HEK293 (cell line): ENCODE measurements at regions not wholly inside any gene's neighbourhood (a gene's known extent, or its start where the extent isn't known, plus 50 kb on each side); places are given as distances from the start of the nearest gene placed in this dataset.

ENCODE experiments used
- CTCF ChIA-PET: fragments of 350-600 bp; formaldehyde crosslinking; extraction: SDS; loops from one replicate; lab custom pipeline; 2021; ENCODE audit warnings: antibody characterized with exemption; lab: Yijun Ruan, JAX
- POLR2A ChIA-PET: fragments of 300-600 bp; formaldehyde crosslinking; extraction: SDS; loops from one replicate; lab custom pipeline; 2020; ENCODE audit warnings: antibody characterized with exemption, inconsistent platforms; lab: Yijun Ruan, JAX
- H3K27ac ChIP-seq: fragments of 200-500 bp; sonication (Bioruptor generic); 2 replicates; pipeline ENCODE4 v1.5.1; 2014; ENCODE audit warnings: low read depth, low read length, control low read depth, inconsistent platforms; ENCODE audit errors: extremely low read depth
- H3K36me3 ChIP-seq, 2 experiments: fragments of 200-500 bp in 1 of 2; sonication (Bioruptor generic) in 1 of 2; 1 replicate in 1 of 2; 2 replicates in 1 of 2; pipeline ENCODE4 v1.5.1; 2014 to 2017; ENCODE audit warnings: inconsistent platforms in 2 of 2, low read length in 2 of 2; ENCODE audit not compliant: control insufficient read depth in 2 of 2, insufficient read depth in 1 of 2
- H3K4me1 ChIP-seq: fragments of 200-500 bp; sonication (Bioruptor generic); 2 replicates; pipeline ENCODE4 v1.5.1; 2014; ENCODE audit warnings: mild to moderate bottlenecking, low read length, inconsistent platforms; ENCODE audit not compliant: control insufficient read depth, insufficient read depth
- H3K4me3 ChIP-seq: 2 replicates; pipeline ENCODE4 v1.5.1; 2011; ENCODE audit warnings: low read depth, mild to moderate bottlenecking, control low read depth, low read length, moderate library complexity
- H3K9me3 ChIP-seq: fragments of 200-500 bp; sonication (Bioruptor generic); 2 replicates; pipeline ENCODE4 v1.5.1; 2014; ENCODE audit warnings: low read depth, low read length, inconsistent platforms; ENCODE audit not compliant: control insufficient read depth, insufficient read depth
- KLF10 ChIP-seq: fragments of 450-650 bp; IDR thresholded peaks from 2 replicates; pipeline ENCODE4 v1.5.1; 2018; ENCODE audit warnings: missing biosample characterization, mild to moderate bottlenecking, missing genetic modification characterization
- MEIS1 ChIP-seq: sonication (generic); formaldehyde crosslinking; IDR thresholded peaks from 2 replicates; pipeline ENCODE4 v1.8.1; 2022; ENCODE audit warnings: missing genetic modification reagents, mild to moderate bottlenecking, borderline replicate concordance
- ZBTB10 ChIP-seq: fragments of 450-650 bp; formaldehyde crosslinking; IDR thresholded peaks from 2 replicates; pipeline ENCODE4 v1.5.1; 2016; ENCODE audit warnings: missing biosample characterization, missing genetic modification characterization
- ZBTB26 ChIP-seq: fragments of 450-650 bp; formaldehyde crosslinking; optimal IDR thresholded peaks from 2 replicates; pipeline ENCODE3; 2016; ENCODE audit warnings: missing biosample characterization, mild to moderate bottlenecking, missing genetic modification characterization
- ZBTB48 ChIP-seq: fragments of 450-650 bp; formaldehyde crosslinking; IDR thresholded peaks from 2 replicates; pipeline ENCODE4 v1.5.1; 2016; ENCODE audit warnings: missing biosample characterization, missing genetic modification characterization
- ZNF10 ChIP-seq: fragments of 450-650 bp; formaldehyde crosslinking; IDR thresholded peaks from 2 replicates; pipeline ENCODE4 v1.5.1; 2017; ENCODE audit warnings: missing biosample characterization, missing genetic modification characterization
- ZNF114 ChIP-seq: fragments of 450-650 bp; formaldehyde crosslinking; IDR thresholded peaks from 2 replicates; pipeline ENCODE4 v1.5.0; 2017; ENCODE audit warnings: missing biosample characterization, missing genetic modification characterization
- ZNF133 ChIP-seq: fragments of 450-650 bp; formaldehyde crosslinking; IDR thresholded peaks from 2 replicates; pipeline ENCODE4 v1.5.1; 2016; ENCODE audit warnings: missing biosample characterization, missing genetic modification characterization
- ZNF19 ChIP-seq: fragments of 450-650 bp; formaldehyde crosslinking; IDR thresholded peaks from 2 replicates; pipeline ENCODE4; 2016; ENCODE audit warnings: missing biosample characterization, missing genetic modification characterization, low read depth
- ZNF24 ChIP-seq: fragments of 450-650 bp; formaldehyde crosslinking; IDR thresholded peaks from 2 replicates; pipeline ENCODE4 v1.5.1; 2016; ENCODE audit warnings: missing biosample characterization, missing genetic modification characterization
- ZNF311 ChIP-seq: fragments of 450-650 bp; formaldehyde crosslinking; IDR thresholded peaks from 2 replicates; pipeline ENCODE4 v1.5.1; 2017; ENCODE audit warnings: missing biosample characterization, missing genetic modification characterization, borderline replicate concordance
- ZNF341 ChIP-seq: fragments of 450-650 bp; formaldehyde crosslinking; IDR thresholded peaks from 2 replicates; pipeline ENCODE4; 2016; ENCODE audit warnings: low read depth, missing biosample characterization, missing genetic modification characterization
- ZNF501 ChIP-seq: fragments of 450-650 bp; formaldehyde crosslinking; IDR thresholded peaks from 2 replicates; pipeline ENCODE4 v1.5.1; 2016; ENCODE audit warnings: missing biosample characterization, missing genetic modification characterization
- ZNF560 ChIP-seq: fragments of 450-650 bp; formaldehyde crosslinking; IDR thresholded peaks from 2 replicates; pipeline ENCODE4 v1.5.1; 2017; ENCODE audit warnings: missing biosample characterization, missing genetic modification characterization, borderline replicate concordance
- ZNF670 ChIP-seq: fragments of 450-650 bp; formaldehyde crosslinking; IDR thresholded peaks from 2 replicates; pipeline ENCODE4 v1.5.1; 2016; ENCODE audit warnings: missing biosample characterization, missing genetic modification characterization, low read depth
- ZNF76 ChIP-seq: fragments of 450-650 bp; formaldehyde crosslinking; IDR thresholded peaks from 2 replicates; pipeline ENCODE4; 2016; ENCODE audit warnings: low read depth, missing biosample characterization, missing genetic modification characterization, borderline replicate concordance
- TF ChIP-seq, protein P1 (sequence below): fragments of 450-650 bp; formaldehyde crosslinking; conservative IDR thresholded peaks from 2 replicates; pipeline ENCODE4 v1.5.1; 2016; ENCODE audit warnings: low read depth, missing biosample characterization, missing genetic modification characterization
- TF ChIP-seq, protein P2 (sequence below): fragments of 450-650 bp; formaldehyde crosslinking; IDR thresholded peaks from 2 replicates; pipeline ENCODE4 v1.5.1; 2016; ENCODE audit warnings: missing biosample characterization, missing genetic modification characterization
- TF ChIP-seq, protein P3 (sequence below): fragments of 450-650 bp; formaldehyde crosslinking; IDR thresholded peaks from 2 replicates; pipeline ENCODE4 v1.5.1; 2016; ENCODE audit warnings: missing biosample characterization, missing genetic modification characterization, borderline replicate concordance
- TF ChIP-seq, protein P4 (sequence below): fragments of 450-650 bp; formaldehyde crosslinking; IDR thresholded peaks from 2 replicates; pipeline ENCODE4 v1.5.1; 2016; ENCODE audit warnings: missing biosample characterization, missing genetic modification characterization

- TF ChIP-seq, protein P1, sequence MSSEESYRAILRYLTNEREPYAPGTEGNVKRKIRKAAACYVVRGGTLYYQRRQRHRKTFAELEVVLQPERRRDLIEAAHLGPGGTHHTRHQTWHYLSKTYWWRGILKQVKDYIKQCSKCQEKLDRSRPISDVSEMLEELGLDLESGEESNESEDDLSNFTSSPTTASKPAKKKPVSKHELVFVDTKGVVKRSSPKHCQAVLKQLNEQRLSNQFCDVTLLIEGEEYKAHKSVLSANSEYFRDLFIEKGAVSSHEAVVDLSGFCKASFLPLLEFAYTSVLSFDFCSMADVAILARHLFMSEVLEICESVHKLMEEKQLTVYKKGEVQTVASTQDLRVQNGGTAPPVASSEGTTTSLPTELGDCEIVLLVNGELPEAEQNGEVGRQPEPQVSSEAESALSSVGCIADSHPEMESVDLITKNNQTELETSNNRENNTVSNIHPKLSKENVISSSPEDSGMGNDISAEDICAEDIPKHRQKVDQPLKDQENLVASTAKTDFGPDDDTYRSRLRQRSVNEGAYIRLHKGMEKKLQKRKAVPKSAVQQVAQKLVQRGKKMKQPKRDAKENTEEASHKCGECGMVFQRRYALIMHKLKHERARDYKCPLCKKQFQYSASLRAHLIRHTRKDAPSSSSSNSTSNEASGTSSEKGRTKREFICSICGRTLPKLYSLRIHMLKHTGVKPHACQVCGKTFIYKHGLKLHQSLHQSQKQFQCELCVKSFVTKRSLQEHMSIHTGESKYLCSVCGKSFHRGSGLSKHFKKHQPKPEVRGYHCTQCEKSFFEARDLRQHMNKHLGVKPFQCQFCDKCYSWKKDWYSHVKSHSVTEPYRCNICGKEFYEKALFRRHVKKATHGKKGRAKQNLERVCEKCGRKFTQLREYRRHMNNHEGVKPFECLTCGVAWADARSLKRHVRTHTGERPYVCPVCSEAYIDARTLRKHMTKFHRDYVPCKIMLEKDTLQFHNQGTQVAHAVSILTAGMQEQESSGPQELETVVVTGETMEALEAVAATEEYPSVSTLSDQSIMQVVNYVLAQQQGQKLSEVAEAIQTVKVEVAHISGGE (tag by site-specific recombination): no peak
- TF ChIP-seq ZNF19: no peak
- TF ChIP-seq, protein P2, sequence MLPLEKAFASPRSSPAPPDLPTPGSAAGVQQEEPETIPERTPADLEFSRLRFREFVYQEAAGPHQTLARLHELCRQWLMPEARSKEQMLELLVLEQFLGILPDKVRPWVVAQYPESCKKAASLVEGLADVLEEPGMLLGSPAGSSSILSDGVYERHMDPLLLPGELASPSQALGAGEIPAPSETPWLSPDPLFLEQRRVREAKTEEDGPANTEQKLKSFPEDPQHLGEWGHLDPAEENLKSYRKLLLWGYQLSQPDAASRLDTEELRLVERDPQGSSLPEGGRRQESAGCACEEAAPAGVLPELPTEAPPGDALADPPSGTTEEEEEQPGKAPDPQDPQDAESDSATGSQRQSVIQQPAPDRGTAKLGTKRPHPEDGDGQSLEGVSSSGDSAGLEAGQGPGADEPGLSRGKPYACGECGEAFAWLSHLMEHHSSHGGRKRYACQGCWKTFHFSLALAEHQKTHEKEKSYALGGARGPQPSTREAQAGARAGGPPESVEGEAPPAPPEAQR: no peak
- no peak for TF ChIP-seq ZNF501 (tag by site-specific recombination)
- TF ChIP-seq ZNF560 (tag by site-specific recombination): no peak
- no peak for TF ChIP-seq ZNF114 (tag by site-specific recombination)
Measured at GRCh38 chr20:52631469-52631868, 340.7 kb upstream of the TSHZ2 start (continued).

- Histone ChIP-seq H3K27ac (no peak overlapping the region), H3K4me1 (no peaks in the 10 kb centered on the region), H3K9me3 (no peaks in the 10 kb centered on the region), H3K36me3 (no peaks in the 10 kb centered on the region), H3K4me3 (no peak overlapping the region)
- no peak for TF ChIP-seq ZNF76 (tag by site-specific recombination)
- no peak for TF ChIP-seq MEIS1 (CRISPR knock-in tag)
- no peak for TF ChIP-seq ZBTB26 (tag by site-specific recombination)
- peak; percentile 94 for TF ChIP-seq ZNF10 (tag by site-specific recombination)
- no peak for TF ChIP-seq ZBTB48 (tag by site-specific recombination)
- TF ChIP-seq ZNF24 (tag by site-specific recombination): no peak
- ChIA-PET CTCF (interaction anchor here (0.8 kb wide), 1 partner anchor 318 kb away, joined by 3 read pairs; no protein-coding TSS in a partner anchor), POLR2A (no interaction called here)
Measured at GRCh38 chr20:52630138-52630537, 342.0 kb upstream of the TSHZ2 start.

- ChIA-PET CTCF (no interaction called here), POLR2A (no interaction called here)
- no peaks in the 10 kb centered on the region for H3K36me3 ChIP-seq
- no peak overlapping the region for H3K27ac ChIP-seq
- no peaks in the 10 kb centered on the region for H3K9me3 ChIP-seq
- no peak overlapping the region for H3K4me3 ChIP-seq
- H3K4me1 ChIP-seq: no peaks in the 10 kb centered on the region
- no peak for TF ChIP-seq ZBTB10 (tag by site-specific recombination)
- no peak for TF ChIP-seq ZNF311
- TF ChIP-seq, protein P3, sequence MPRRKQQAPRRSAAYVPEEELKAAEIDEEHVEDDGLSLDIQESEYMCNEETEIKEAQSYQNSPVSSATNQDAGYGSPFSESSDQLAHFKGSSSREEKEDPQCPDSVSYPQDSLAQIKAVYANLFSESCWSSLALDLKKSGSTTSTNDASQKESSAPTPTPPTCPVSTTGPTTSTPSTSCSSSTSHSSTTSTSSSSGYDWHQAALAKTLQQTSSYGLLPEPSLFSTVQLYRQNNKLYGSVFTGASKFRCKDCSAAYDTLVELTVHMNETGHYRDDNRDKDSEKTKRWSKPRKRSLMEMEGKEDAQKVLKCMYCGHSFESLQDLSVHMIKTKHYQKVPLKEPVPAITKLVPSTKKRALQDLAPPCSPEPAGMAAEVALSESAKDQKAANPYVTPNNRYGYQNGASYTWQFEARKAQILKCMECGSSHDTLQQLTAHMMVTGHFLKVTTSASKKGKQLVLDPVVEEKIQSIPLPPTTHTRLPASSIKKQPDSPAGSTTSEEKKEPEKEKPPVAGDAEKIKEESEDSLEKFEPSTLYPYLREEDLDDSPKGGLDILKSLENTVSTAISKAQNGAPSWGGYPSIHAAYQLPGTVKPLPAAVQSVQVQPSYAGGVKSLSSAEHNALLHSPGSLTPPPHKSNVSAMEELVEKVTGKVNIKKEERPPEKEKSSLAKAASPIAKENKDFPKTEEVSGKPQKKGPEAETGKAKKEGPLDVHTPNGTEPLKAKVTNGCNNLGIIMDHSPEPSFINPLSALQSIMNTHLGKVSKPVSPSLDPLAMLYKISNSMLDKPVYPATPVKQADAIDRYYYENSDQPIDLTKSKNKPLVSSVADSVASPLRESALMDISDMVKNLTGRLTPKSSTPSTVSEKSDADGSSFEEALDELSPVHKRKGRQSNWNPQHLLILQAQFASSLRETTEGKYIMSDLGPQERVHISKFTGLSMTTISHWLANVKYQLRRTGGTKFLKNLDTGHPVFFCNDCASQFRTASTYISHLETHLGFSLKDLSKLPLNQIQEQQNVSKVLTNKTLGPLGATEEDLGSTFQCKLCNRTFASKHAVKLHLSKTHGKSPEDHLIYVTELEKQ (tag by site-specific recombination): no peak
- TF ChIP-seq, protein P4, sequence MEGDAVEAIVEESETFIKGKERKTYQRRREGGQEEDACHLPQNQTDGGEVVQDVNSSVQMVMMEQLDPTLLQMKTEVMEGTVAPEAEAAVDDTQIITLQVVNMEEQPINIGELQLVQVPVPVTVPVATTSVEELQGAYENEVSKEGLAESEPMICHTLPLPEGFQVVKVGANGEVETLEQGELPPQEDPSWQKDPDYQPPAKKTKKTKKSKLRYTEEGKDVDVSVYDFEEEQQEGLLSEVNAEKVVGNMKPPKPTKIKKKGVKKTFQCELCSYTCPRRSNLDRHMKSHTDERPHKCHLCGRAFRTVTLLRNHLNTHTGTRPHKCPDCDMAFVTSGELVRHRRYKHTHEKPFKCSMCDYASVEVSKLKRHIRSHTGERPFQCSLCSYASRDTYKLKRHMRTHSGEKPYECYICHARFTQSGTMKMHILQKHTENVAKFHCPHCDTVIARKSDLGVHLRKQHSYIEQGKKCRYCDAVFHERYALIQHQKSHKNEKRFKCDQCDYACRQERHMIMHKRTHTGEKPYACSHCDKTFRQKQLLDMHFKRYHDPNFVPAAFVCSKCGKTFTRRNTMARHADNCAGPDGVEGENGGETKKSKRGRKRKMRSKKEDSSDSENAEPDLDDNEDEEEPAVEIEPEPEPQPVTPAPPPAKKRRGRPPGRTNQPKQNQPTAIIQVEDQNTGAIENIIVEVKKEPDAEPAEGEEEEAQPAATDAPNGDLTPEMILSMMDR (tag by site-specific recombination): no peak
- no peak for TF ChIP-seq ZNF341 (tag by site-specific recombination)
- no peak for TF ChIP-seq KLF10 (tag by site-specific recombination)
- TF ChIP-seq ZNF133 (tag by site-specific recombination): no peak
- TF ChIP-seq ZNF670 (tag by site-specific recombination): no peak
Measured at GRCh38 chr20:52624281-52624680, 347.9 kb upstream of the TSHZ2 start.
